Neural cell (in vitro differentiated cells): ENCODE measurements at regions not wholly inside any gene's neighbourhood (a gene's known extent, or its start where the extent isn't known, plus 50 kb on each side); places are given as distances from the start of the nearest gene placed in this dataset.

ENCODE experiments used
- EP300 ChIP-seq: fragments of 450-650 bp; conservative IDR thresholded peaks from 2 replicates; pipeline ENCODE4 v1.6.1; 2014; ENCODE audit warnings: antibody characterized with exemption, mild to moderate bottlenecking, moderate library complexity; ENCODE audit not compliant: poor library complexity, severe bottlenecking
- EZH2 ChIP-seq: fragments of 200-600, 300-800 bp; shearing (Covaris generic), sonication (generic); IDR thresholded peaks from 2 replicates; pipeline ENCODE4 v1.6.1; 2014; ENCODE audit warnings: antibody characterized with exemption, low read length, borderline replicate concordance, mild to moderate bottlenecking; ENCODE audit not compliant: insufficient read depth, poor library complexity, severe bottlenecking
- TF ChIP-seq, protein P1 (sequence below): fragments of 450-650 bp; IDR thresholded peaks from 2 replicates; pipeline ENCODE4 v1.5.1; 2014; ENCODE audit warnings: antibody characterized with exemption, mild to moderate bottlenecking, moderate library complexity; ENCODE audit not compliant: poor library complexity, severe bottlenecking
- TF ChIP-seq, protein P2 (sequence below): IDR thresholded peaks from 2 replicates; pipeline ENCODE4 v1.6.1; 2012; ENCODE audit warnings: borderline replicate concordance

DNA sequence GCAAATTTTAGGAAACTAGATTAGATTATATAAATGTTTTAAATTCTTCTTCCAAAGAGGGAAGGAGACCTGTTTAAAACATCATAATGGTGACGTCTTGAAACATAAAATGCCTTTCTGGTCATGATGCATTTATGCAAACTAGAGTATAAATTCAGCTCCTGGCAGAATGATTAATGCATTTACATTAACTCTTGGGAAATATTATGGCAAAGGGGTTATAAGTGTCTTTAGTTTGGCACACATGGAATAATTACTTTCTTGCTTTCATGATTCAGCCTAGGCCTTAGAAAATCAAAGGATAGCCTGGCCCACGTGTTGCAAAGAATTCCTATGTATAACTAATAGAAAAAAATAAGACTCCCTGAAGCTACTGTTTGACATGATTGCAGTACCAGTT, 639.2 kb downstream of the RFPL4B start:
- TF ChIP-seq, protein P1, sequence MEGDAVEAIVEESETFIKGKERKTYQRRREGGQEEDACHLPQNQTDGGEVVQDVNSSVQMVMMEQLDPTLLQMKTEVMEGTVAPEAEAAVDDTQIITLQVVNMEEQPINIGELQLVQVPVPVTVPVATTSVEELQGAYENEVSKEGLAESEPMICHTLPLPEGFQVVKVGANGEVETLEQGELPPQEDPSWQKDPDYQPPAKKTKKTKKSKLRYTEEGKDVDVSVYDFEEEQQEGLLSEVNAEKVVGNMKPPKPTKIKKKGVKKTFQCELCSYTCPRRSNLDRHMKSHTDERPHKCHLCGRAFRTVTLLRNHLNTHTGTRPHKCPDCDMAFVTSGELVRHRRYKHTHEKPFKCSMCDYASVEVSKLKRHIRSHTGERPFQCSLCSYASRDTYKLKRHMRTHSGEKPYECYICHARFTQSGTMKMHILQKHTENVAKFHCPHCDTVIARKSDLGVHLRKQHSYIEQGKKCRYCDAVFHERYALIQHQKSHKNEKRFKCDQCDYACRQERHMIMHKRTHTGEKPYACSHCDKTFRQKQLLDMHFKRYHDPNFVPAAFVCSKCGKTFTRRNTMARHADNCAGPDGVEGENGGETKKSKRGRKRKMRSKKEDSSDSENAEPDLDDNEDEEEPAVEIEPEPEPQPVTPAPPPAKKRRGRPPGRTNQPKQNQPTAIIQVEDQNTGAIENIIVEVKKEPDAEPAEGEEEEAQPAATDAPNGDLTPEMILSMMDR: no peak
- no peak for TF ChIP-seq EZH2
- TF ChIP-seq, protein P2, sequence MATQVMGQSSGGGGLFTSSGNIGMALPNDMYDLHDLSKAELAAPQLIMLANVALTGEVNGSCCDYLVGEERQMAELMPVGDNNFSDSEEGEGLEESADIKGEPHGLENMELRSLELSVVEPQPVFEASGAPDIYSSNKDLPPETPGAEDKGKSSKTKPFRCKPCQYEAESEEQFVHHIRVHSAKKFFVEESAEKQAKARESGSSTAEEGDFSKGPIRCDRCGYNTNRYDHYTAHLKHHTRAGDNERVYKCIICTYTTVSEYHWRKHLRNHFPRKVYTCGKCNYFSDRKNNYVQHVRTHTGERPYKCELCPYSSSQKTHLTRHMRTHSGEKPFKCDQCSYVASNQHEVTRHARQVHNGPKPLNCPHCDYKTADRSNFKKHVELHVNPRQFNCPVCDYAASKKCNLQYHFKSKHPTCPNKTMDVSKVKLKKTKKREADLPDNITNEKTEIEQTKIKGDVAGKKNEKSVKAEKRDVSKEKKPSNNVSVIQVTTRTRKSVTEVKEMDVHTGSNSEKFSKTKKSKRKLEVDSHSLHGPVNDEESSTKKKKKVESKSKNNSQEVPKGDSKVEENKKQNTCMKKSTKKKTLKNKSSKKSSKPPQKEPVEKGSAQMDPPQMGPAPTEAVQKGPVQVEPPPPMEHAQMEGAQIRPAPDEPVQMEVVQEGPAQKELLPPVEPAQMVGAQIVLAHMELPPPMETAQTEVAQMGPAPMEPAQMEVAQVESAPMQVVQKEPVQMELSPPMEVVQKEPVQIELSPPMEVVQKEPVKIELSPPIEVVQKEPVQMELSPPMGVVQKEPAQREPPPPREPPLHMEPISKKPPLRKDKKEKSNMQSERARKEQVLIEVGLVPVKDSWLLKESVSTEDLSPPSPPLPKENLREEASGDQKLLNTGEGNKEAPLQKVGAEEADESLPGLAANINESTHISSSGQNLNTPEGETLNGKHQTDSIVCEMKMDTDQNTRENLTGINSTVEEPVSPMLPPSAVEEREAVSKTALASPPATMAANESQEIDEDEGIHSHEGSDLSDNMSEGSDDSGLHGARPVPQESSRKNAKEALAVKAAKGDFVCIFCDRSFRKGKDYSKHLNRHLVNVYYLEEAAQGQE: no peak
- no peak for TF ChIP-seq EP300
